Osteoblast (primary cell): ENCODE measurements at regions not wholly inside any gene's neighbourhood (a gene's known extent, or its start where the extent isn't known, plus 50 kb on each side); places are given as distances from the start of the nearest gene placed in this dataset.
"Not testable (repeated sequence)": the region's sequence is repeated elsewhere in the genome, so short reads cannot be mapped to it uniquely, and the experiment has no call there.

Experiments
- DNase-seq: peaks from one replicate; pipeline ENCODE4 v3.0.0; 2011; ENCODE audit warnings: low spot score, mixed read lengths; ENCODE audit not compliant: insufficient read length; ENCODE audit errors: missing footprints
- H2AFZ ChIP-seq: 2 replicates; pipeline ENCODE4 v1.6.0; 2011; ENCODE audit warnings: mild to moderate bottlenecking, low read length
- H3K27ac ChIP-seq: 2 replicates; pipeline ENCODE4 v1.5.1; 2011; ENCODE audit warnings: mild to moderate bottlenecking, low read depth, low read length, moderate library complexity
- H3K27me3 ChIP-seq: 2 replicates; pipeline ENCODE4 v1.6.0; 2012; ENCODE audit warnings: mild to moderate bottlenecking, control low read depth, inconsistent platforms, low read length, moderate library complexity; ENCODE audit not compliant: insufficient read depth
- H3K36me3 ChIP-seq: 2 replicates; pipeline ENCODE4 v1.5.1; 2011; ENCODE audit warnings: mild to moderate bottlenecking, low read length, control low read depth, moderate library complexity; ENCODE audit not compliant: insufficient read depth
- H3K4me1 ChIP-seq: 2 replicates; pipeline ENCODE4 v1.5.1; 2011; ENCODE audit warnings: mild to moderate bottlenecking, low read length, control low read depth, moderate library complexity; ENCODE audit not compliant: insufficient read depth
- H3K4me2 ChIP-seq: 2 replicates; pipeline ENCODE4 v1.6.0; 2011; ENCODE audit warnings: mild to moderate bottlenecking, low read length; ENCODE audit not compliant: insufficient read depth
- H3K4me3 ChIP-seq: fragments of 200-600 bp; sonication (generic); 3 replicates; pipeline ENCODE4 v1.5.1; 2012; ENCODE audit warnings: mild to moderate bottlenecking, low read length, inconsistent platforms; ENCODE audit not compliant: insufficient read depth
- H3K79me2 ChIP-seq: 2 replicates; pipeline ENCODE4 v1.6.0; 2012; ENCODE audit warnings: mild to moderate bottlenecking, low read length, control low read depth, inconsistent platforms; ENCODE audit not compliant: insufficient read depth
- H3K9me3 ChIP-seq: 2 replicates; pipeline ENCODE4 v1.5.1; 2011; ENCODE audit warnings: low read depth, low read length, control low read depth
- H4K20me1 ChIP-seq: 2 replicates; pipeline ENCODE4 v1.6.0; 2012; ENCODE audit warnings: mild to moderate bottlenecking, low read length, control low read depth; ENCODE audit not compliant: insufficient read depth
- TF ChIP-seq, protein P1 (sequence below): IDR thresholded peaks from 2 replicates; pipeline ENCODE4 v1.5.1; 2011; ENCODE audit warnings: mild to moderate bottlenecking, low read depth, low read length, moderate library complexity; ENCODE audit errors: extremely low read depth

DNA sequence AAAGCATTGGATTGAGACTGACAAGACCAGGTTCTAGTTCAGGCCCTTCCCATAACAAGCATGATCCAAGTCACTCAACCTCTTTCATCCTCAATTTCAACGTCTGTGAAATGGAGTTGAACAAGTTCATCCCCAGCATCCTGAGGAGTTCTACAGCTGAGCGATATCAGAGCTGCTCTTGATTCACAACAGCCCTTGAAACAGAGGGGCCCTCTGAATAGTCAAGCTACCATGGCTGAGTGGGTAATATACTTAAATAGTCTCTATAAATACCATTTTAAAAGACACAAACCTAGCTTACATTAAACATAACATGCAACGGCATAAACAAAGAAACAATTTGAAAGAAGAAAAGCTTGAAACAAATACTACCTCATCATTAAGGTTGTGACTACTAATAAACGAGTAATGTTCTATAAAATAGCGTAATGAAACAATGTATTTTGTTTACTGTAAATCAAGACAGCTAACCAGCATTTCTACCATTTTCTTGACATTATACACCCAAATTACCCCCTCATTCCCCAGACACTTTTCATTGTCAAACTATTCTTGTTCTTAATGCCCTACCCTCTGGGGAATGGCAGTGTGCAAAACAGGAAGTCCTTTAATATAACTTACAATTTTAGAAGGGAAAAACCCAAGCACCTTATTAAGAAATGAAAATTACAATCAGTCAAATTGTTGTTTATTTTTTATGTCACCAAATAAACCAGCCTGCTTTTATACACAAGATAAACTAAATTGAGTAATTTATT is 202.3 kb downstream of the PARM1 start:
- H2AFZ ChIP-seq: no peak overlapping the region
- no peak for DNase-seq

DNA sequence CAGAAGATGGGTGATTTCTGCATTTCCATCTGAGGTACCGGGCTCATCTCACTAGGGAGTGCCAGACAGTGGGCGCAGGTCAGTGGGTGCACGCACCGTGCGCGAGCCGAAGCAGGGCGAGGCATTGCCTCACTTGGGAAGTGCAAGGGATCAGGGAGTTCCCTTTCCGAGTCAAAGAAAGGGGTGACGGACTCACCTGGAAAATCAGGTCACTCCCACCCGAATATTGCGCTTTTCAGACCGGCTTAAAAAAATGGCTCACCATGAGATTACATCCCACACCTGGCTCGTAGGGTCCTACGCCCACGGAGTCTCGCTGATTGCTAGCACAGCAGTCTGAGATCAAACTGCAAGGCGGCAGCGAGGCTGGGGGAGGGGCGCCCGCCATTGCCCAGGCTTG is 194.0 kb downstream of the PARM1 start:
- H3K27me3 ChIP-seq, H2AFZ ChIP-seq, H4K20me1 ChIP-seq, DNase-seq, H3K9me3 ChIP-seq, H3K27ac ChIP-seq, H3K4me2 ChIP-seq, H3K4me1 ChIP-seq, H3K36me3 ChIP-seq, H3K79me2 ChIP-seq, H3K4me3 ChIP-seq: not testable (repeated sequence)

More for the DNA sequence above, 202.3 kb downstream of the PARM1 start:
- TF ChIP-seq, protein P1, sequence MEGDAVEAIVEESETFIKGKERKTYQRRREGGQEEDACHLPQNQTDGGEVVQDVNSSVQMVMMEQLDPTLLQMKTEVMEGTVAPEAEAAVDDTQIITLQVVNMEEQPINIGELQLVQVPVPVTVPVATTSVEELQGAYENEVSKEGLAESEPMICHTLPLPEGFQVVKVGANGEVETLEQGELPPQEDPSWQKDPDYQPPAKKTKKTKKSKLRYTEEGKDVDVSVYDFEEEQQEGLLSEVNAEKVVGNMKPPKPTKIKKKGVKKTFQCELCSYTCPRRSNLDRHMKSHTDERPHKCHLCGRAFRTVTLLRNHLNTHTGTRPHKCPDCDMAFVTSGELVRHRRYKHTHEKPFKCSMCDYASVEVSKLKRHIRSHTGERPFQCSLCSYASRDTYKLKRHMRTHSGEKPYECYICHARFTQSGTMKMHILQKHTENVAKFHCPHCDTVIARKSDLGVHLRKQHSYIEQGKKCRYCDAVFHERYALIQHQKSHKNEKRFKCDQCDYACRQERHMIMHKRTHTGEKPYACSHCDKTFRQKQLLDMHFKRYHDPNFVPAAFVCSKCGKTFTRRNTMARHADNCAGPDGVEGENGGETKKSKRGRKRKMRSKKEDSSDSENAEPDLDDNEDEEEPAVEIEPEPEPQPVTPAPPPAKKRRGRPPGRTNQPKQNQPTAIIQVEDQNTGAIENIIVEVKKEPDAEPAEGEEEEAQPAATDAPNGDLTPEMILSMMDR: no peak
- Histone ChIP-seq H3K27ac (no peak overlapping the region), H3K4me1 (no peaks in the 10 kb centered on the region), H3K79me2 (no peaks in the 10 kb centered on the region), H3K27me3 (no peaks in the 10 kb centered on the region), H3K36me3 (no peaks in the 10 kb centered on the region), H3K4me2 (no peak overlapping the region), H4K20me1 (no peaks in the 10 kb centered on the region), H3K9me3 (no peaks in the 10 kb centered on the region), H3K4me3 (no peak overlapping the region)

DNA sequence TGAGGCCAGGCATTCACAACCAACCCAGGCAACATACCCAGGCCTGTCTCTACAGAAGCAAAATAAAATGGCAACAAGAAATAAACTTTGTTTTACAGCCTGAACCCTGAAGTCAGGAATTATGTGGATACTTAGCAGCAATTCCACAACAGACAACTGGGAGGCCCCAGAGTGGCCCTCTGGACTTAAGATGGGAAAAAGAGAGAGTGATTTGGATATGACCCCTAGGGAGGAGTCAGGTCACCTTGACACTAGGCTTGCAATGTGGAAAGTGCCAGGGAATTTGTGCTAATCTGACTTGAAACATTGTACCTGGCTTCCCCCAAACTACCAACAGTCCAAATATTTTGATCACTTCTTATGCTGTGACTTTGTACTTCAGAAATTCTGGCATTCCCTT is 193.1 kb downstream of the PARM1 start:
- Histone ChIP-seq H2AFZ (no peak overlapping the region), H3K9me3 (no peaks in the 10 kb centered on the region), H4K20me1 (no peaks in the 10 kb centered on the region), H3K79me2 (no peaks in the 10 kb centered on the region), H3K4me1 (no peaks in the 10 kb centered on the region), H3K27ac (no peak overlapping the region), H3K36me3 (no peaks in the 10 kb centered on the region), H3K27me3 (no peaks in the 10 kb centered on the region), H3K4me3 (no peak overlapping the region), H3K4me2 (no peak overlapping the region)
- DNase-seq: no peak
- TF ChIP-seq, protein P1: no peak

- no peaks in the 10 kb centered on the region for H3K36me3 ChIP-seq
- no peak for DNase-seq
Observed at GRCh38 chr4:75122424-75123014, 189.6 kb downstream of the PARM1 start.

More at GRCh38 chr4:75122424-75123014, 189.6 kb downstream of the PARM1 start:
- Histone ChIP-seq H3K27me3 (no peaks in the 10 kb centered on the region), H2AFZ (no peak overlapping the region), H4K20me1 (no peaks in the 10 kb centered on the region), H3K4me2 (no peak overlapping the region), H3K27ac (no peak overlapping the region), H3K4me3 (no peak overlapping the region), H3K4me1 (no peaks in the 10 kb centered on the region), H3K79me2 (no peaks in the 10 kb centered on the region), H3K9me3 (no peaks in the 10 kb centered on the region)
- TF ChIP-seq, protein P1: no peak
